UCSD-AML1 (cell line): ENCODE measurements at regions not wholly inside any gene's neighbourhood (a gene's known extent, or its start where the extent isn't known, plus 50 kb on each side); places are given as distances from the start of the nearest gene placed in this dataset.

ENCODE experiments used
- DNase-seq: peaks from one replicate; lab custom pipeline; 2025; ENCODE audit not compliant: unreplicated experiment; lab: John Stamatoyannopoulos, UW

GRCh38 chr12:97316321-97316720 is 146.3 kb upstream of the RMST start:
- no peak for DNase-seq

GRCh38 chr12:97321621-97322020 is 141.0 kb upstream of the RMST start:
- no peak for DNase-seq

GRCh38 chr12:97322388-97322787 is 140.2 kb upstream of the RMST start:
- DNase-seq: no peak

- DNase-seq: no peak
Measured at GRCh38 chr12:97323154-97323553, 139.4 kb upstream of the RMST start.

GRCh38 chr12:97324471-97324870 is 138.1 kb upstream of the RMST start:
- no peak for DNase-seq

- no peak for DNase-seq
Measured at GRCh38 chr12:97335115-97335514, 127.5 kb upstream of the RMST start.

- DNase-seq: no peak
Measured at GRCh38 chr12:97336900-97337751, 125.5 kb upstream of the RMST start.

GRCh38 chr12:97342130-97342529 is 120.5 kb upstream of the RMST start:
- no peak for DNase-seq

GRCh38 chr12:97347956-97348355 is 114.6 kb upstream of the RMST start:
- DNase-seq: no peak

GRCh38 chr12:97358361-97358760 is 104.2 kb upstream of the RMST start:
- no peak for DNase-seq

- no peak for DNase-seq
Measured at GRCh38 chr12:97359021-97359690, 103.4 kb upstream of the RMST start.

GRCh38 chr12:97363693-97364092 is 98.9 kb upstream of the RMST start:
- DNase-seq: no peak

- no peak for DNase-seq
Measured at GRCh38 chr12:97368462-97369163, 94.0 kb upstream of the RMST start.

- DNase-seq: no peak
Measured at GRCh38 chr12:97375310-97375709, 87.3 kb upstream of the RMST start.

GRCh38 chr12:97380440-97380839 is 82.2 kb upstream of the RMST start:
- DNase-seq: no peak

- DNase-seq: no peak
Measured at GRCh38 chr12:97385121-97385520, 77.5 kb upstream of the RMST start.

GRCh38 chr12:97386133-97386581 is 76.4 kb upstream of the RMST start:
- no peak for DNase-seq

- no peak for DNase-seq
Measured at GRCh38 chr12:97387844-97388243, 74.8 kb upstream of the RMST start.

- DNase-seq: no peak
Measured at GRCh38 chr12:97394657-97395056, 67.9 kb upstream of the RMST start.

GRCh38 chr12:97397008-97397407 is 65.6 kb upstream of the RMST start:
- no peak for DNase-seq

- no peak for DNase-seq
Measured at GRCh38 chr12:97398704-97399103, 63.9 kb upstream of the RMST start.

- DNase-seq: no peak
Measured at GRCh38 chr12:97404093-97404492, 58.5 kb upstream of the RMST start.
